ENCODE measurements at regions not wholly inside any gene's neighbourhood (a gene's known extent, or its start where the extent isn't known, plus 50 kb on each side); places are given as distances from the start of the nearest gene placed in this dataset.

DNA sequence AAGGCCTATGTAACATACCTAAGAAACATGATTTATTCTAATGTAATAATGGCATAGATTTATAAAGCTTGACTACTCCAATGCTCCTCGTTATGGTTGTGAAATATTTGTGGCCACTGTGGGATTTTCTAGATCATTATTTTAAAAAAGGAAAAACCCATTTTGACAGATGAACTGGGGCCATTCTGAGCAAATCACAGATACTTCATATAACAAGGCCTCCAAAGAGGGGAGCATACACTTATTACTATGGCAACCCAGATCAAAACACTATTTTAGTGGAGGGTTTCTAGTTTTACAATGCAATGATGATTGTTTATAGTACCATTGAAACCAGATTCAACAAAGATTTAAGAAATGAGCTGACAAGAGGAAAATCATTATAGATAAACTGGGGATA lies 346.6 kb downstream of the ZNF326 start:
- TF ChIP-seq CTCF (IDR thresholded peaks at IDR 0.05): no peak

DNA sequence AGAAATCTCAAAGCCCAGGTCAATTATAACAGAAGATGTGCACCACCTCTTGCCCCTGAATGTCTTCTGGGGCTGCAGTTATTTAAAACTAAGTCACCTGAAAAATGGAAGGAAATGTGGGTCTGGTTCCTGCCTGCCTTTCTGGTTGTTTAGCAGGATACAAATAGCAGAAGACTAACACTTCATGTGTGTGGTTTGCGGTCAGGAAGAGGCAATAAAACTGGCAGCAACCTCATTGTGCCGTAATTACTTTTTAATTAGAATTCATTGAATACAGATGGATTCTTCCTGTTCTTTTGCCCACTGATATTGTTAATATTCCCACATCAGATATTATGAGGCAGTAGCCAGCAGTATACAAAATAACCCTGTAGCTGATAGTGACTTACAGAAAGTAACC lies 345.7 kb downstream of the ZNF326 start:
- TF ChIP-seq CTCF (IDR thresholded peaks at IDR 0.05): no peak

- TF ChIP-seq CTCF (IDR thresholded peaks at IDR 0.05): no peak
These were observed 344.9 kb downstream of the ZNF326 start for GRCh38 chr1:90339811-90340210.

DNA sequence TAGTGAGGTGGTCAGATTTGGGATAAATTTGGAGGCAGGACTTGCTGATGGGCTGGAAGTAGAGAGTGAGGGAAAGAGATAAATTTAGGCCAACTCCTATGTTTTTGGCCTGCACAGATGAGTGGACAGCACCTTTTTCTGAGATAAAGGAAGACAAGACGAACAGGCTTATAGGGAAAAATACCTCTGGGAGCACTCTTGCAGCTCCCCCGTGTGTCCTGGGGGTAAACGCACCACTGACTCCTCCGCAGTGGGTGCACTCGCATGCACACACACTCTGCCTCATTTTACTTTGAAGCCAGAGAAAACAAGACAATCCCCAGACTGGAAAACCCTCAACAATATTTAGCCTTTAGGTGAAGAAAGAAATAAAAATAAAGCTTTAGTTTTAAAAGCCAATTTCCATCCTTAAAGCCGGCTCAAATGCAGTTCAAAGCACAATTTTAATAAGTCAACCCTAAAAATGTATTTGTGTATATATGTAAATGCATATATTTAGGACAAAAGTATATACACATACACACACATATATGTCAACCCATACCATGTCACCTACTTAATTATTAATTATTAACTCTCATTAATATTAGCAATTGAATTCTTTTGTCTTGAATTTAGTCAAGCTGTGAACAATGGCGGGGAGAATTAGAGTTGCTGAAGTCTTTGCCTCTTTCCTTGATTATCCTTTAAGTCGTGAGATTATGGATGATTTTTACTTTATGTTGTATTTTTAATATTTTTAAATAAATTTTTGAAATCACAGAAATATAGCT lies 341.8 kb downstream of the ZNF326 start:
- TF ChIP-seq CTCF (IDR thresholded peaks at IDR 0.05): no peak

DNA sequence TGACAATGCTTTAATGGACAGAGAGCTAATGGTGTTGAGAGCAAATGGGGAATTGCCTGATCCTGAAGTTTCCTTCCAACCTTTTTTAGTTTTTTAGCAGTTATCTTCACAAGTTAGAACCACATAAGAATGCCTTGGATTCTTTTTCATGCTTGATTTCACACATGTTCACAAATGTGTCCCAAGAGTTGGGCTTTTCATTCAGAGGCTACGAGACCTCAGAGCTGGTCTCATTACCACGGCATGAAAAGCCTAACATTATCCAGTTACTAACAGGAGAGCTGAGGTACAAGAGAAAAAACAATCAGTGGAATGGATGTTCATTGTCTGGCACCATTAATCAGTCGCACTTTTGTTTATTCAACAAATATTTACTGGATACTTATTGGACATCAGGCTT lies 340.6 kb downstream of the ZNF326 start:
- TF ChIP-seq CTCF (IDR thresholded peaks at IDR 0.05): no peak

DNA sequence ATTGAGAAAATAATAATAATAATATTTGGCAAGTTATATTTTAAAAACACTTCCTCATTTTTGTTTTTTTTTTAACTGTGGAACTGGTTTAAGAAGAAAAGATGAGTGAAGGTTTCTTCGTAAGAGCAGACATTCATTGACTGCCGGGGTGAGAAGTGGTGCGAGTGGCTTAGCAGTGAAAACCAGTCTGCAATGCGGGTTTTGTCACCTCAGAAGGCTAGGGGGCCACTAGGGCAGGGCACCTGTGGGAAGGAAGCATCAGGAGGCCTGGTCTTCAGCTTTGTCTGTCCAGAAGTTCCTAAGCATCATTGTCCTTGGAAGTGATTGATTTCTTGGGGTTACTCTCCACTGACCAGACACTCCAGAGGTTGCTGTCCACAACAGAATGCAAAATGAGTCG lies 339.2 kb downstream of the ZNF326 start:
- no peak for TF ChIP-seq CTCF (IDR thresholded peaks at IDR 0.05)

GRCh38 chr1:90325168-90325567 lies 330.3 kb downstream of the ZNF326 start:
- no peak for TF ChIP-seq CTCF (IDR thresholded peaks at IDR 0.05)

- TF ChIP-seq CTCF (IDR thresholded peaks at IDR 0.05): no peak
These were observed 327.3 kb downstream of the ZNF326 start for GRCh38 chr1:90322186-90322585.
